ENCODE measurements at regions not wholly inside any gene's neighbourhood (a gene's known extent, or its start where the extent isn't known, plus 50 kb on each side); places are given as distances from the start of the nearest gene placed in this dataset.

DNA sequence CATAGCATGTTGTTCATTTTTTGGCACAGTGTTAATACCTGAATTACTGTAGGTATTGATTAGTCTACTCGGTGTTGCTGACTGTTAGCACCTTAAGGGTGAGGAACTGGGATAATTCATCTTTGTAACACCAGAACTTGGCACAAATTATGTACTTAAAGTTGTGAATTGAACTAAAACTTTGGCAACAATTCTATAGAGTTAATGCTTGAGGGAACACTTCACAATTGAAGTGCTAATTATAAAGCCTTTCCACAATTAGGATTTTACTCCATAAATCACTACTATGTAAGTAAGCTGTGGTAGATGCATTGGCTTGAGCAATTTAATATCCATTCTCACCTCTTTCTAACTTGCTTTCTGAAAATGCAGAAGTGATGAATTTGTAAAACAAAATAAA, 686.7 kb downstream of the PDHA2 start:
- TF ChIP-seq, protein P1, sequence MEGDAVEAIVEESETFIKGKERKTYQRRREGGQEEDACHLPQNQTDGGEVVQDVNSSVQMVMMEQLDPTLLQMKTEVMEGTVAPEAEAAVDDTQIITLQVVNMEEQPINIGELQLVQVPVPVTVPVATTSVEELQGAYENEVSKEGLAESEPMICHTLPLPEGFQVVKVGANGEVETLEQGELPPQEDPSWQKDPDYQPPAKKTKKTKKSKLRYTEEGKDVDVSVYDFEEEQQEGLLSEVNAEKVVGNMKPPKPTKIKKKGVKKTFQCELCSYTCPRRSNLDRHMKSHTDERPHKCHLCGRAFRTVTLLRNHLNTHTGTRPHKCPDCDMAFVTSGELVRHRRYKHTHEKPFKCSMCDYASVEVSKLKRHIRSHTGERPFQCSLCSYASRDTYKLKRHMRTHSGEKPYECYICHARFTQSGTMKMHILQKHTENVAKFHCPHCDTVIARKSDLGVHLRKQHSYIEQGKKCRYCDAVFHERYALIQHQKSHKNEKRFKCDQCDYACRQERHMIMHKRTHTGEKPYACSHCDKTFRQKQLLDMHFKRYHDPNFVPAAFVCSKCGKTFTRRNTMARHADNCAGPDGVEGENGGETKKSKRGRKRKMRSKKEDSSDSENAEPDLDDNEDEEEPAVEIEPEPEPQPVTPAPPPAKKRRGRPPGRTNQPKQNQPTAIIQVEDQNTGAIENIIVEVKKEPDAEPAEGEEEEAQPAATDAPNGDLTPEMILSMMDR (IDR thresholded peaks at IDR 0.05), result no peak
- no peak for TF ChIP-seq POLR2A (IDR thresholded peaks at IDR 0.05)
